B cell (primary cell): ENCODE measurements at regions not wholly inside any gene's neighbourhood (a gene's known extent, or its start where the extent isn't known, plus 50 kb on each side); places are given as distances from the start of the nearest gene placed in this dataset.

Experiments used
- ATAC-seq: fragments of 200-7000 bp; cut with Tn5 transposase; one replicate; pipeline ENCODE4 v1.10.0; 2021; ENCODE audit warnings: low read depth, mild to moderate bottlenecking, moderate number of reproducible peaks, moderate library complexity
- CTCF ChIA-PET: fragments of 350-600 bp; sonication (Branson Sonifier 250); formaldehyde crosslinking; loops from one replicate; lab custom pipeline; 2021; ENCODE audit warnings: antibody characterized with exemption, inconsistent platforms; lab: Charles Lee
- POLR2A ChIA-PET: fragments of 350-600 bp; sonication (Branson Sonifier 250); formaldehyde crosslinking; loops from one replicate; lab custom pipeline; 2021; ENCODE audit warnings: antibody characterized with exemption; lab: Charles Lee
- DNase-seq: peaks from one replicate; pipeline ENCODE4 v3.0.0; 2013
- H2AFZ ChIP-seq: 2 replicates; pipeline ENCODE4 v1.6.1; 2012; ENCODE audit warnings: mild to moderate bottlenecking, low read depth, low read length; ENCODE audit not compliant: insufficient read depth, poor library complexity, severe bottlenecking
- H3K27ac ChIP-seq, 2 donors: 1 replicate in 1 of 2; 2 replicates in 1 of 2; pipeline ENCODE4 v1.5.1; 2012 to 2013; ENCODE audit warnings: low read length in 2 of 2, mild to moderate bottlenecking in 2 of 2, moderate library complexity in 1 of 2
- H3K27me3 ChIP-seq, 4 experiments: fragments of 200-600 bp in 1 of 4; sonication (generic) in 1 of 4; replicated peaks in 1 of 4; 1 replicate in 2 of 4; 2 replicates in 2 of 4; pipeline versions ENCODE4 v1.6.1 to v1.7.0; 2013 to 2016; ENCODE audit warnings: low read length in 3 of 4, mild to moderate bottlenecking in 2 of 4, mixed read lengths in 1 of 4, moderate library complexity in 1 of 4; ENCODE audit not compliant: insufficient read depth in 4 of 4, control insufficient read depth in 3 of 4; ENCODE audit errors: control extremely low read depth in 1 of 4
- H3K36me3 ChIP-seq, 2 experiments: replicated peaks in 1 of 2; 1 replicate in 1 of 2; 2 replicates in 1 of 2; pipeline versions ENCODE4 v1.6.1 to v1.7.1; 2013; ENCODE audit warnings: low read length in 1 of 2; ENCODE audit not compliant: insufficient read depth in 2 of 2, control insufficient read depth in 1 of 2; ENCODE audit errors: control extremely low read depth in 1 of 2, extremely low read depth in 1 of 2
- H3K4me1 ChIP-seq, 2 donors: fragments of 200-600 bp in 1 of 2; sonication (generic) in 1 of 2; 1 replicate in 1 of 2; 2 replicates in 1 of 2; pipeline versions ENCODE4 v1.5.1 to v1.6.1; 2013 to 2017; ENCODE audit warnings: low read length in 2 of 2; ENCODE audit not compliant: control insufficient read depth in 2 of 2, insufficient read depth in 2 of 2
- H3K4me2 ChIP-seq: replicated peaks from 2 replicates; pipeline ENCODE3; 2012; ENCODE audit warnings: mild to moderate bottlenecking, low read depth, low read length; ENCODE audit not compliant: poor library complexity, severe bottlenecking
- H3K4me3 ChIP-seq, 5 experiments: fragments of 200-600 bp in 1 of 5; sonication (generic) in 1 of 5; 1 replicate in 3 of 5; 2 replicates in 2 of 5; pipeline versions ENCODE4 v1.5.1 to v1.7.0; 2011 to 2016; ENCODE audit warnings: low read length in 4 of 5, mild to moderate bottlenecking in 4 of 5, low read depth in 2 of 5, control low read depth in 1 of 5, moderate library complexity in 1 of 5; ENCODE audit not compliant: insufficient read depth in 1 of 5; ENCODE audit errors: control extremely low read depth in 1 of 5, extremely low read depth in 1 of 5
- H3K79me2 ChIP-seq: fragments of 200-600 bp; sonication (generic); one replicate; pipeline ENCODE4 v1.6.0; 2016; ENCODE audit warnings: low read length; ENCODE audit not compliant: control insufficient read depth, insufficient read depth
- H3K9ac ChIP-seq: fragments of 200-600 bp; sonication (generic); 2 replicates; pipeline ENCODE4 v1.6.1; 2017; ENCODE audit warnings: mild to moderate bottlenecking, low read length, moderate library complexity
- H3K9me3 ChIP-seq, 3 donors: one replicate each; pipeline versions ENCODE4 v1.6.1 to v1.7.1; 2013; ENCODE audit warnings: low read length in 2 of 3; ENCODE audit not compliant: control insufficient read depth in 2 of 3, insufficient read depth in 1 of 3; ENCODE audit errors: control extremely low read depth in 1 of 3
- H4K20me1 ChIP-seq: 2 replicates; pipeline ENCODE4 v1.6.0; 2012; ENCODE audit warnings: mild to moderate bottlenecking, low read length; ENCODE audit not compliant: insufficient read depth, control insufficient read depth, poor library complexity, severe bottlenecking
- H3K27ac Mint-ChIP-seq: one replicate; pipeline ENCODE4 v1.8.0; 2021; ENCODE audit warnings: mixed read lengths
- H3K27me3 Mint-ChIP-seq: one replicate; pipeline ENCODE4 v1.8.0; 2021; ENCODE audit warnings: mixed read lengths
- H3K4me1 Mint-ChIP-seq: one replicate; pipeline ENCODE4 v1.8.0; 2021; ENCODE audit warnings: mixed read lengths
- H3K4me3 Mint-ChIP-seq: one replicate; pipeline ENCODE4 v1.8.0; 2021; ENCODE audit warnings: mixed read lengths
- H3K9me3 Mint-ChIP-seq: one replicate; pipeline ENCODE4 v1.8.0; 2022; ENCODE audit warnings: mixed read lengths; ENCODE audit not compliant: insufficient read depth
- CTCF ChIP-seq: fragments of 200-600 bp; IDR thresholded peaks from one replicate; pipeline ENCODE4 v1.8.0; 2022; ENCODE audit warnings: antibody characterized with exemption, mild to moderate bottlenecking
- EZH2 ChIP-seq: IDR thresholded peaks from 2 replicates; pipeline ENCODE4 v1.6.1; 2012; ENCODE audit warnings: borderline replicate concordance, low read depth, mild to moderate bottlenecking, moderate library complexity, low read length; ENCODE audit not compliant: insufficient read depth, poor library complexity, severe bottlenecking
- WGBS: methylation state at CpG from one replicate; pipeline ENCODE4 v1.1.5; 2013; ENCODE audit warnings: missing lambda C conversion rate; ENCODE audit not compliant: insufficient coverage; 5-methylcytosine and 5-hydroxymethylcytosine counted together
- intact Hi-C: fragments of 100-400 bp; cut with micrococcal nuclease; formaldehyde crosslinking; loops from one replicate; pipeline ENCODE4 v1.10.0; 2022

- Histone ChIP-seq H3K27ac (no peak overlapping the region), H2AFZ (no peak overlapping the region), H3K9me3 (peaks cover 0 to 7% (median 0%) of the 10 kb centered on the region in 3 donors), H3K79me2 (no peaks in the 10 kb centered on the region), H3K36me3 (no peaks in the 10 kb centered on the region), H3K4me1 (no peaks in the 10 kb centered on the region), H3K27me3 (no peaks in the 10 kb centered on the region), H3K9ac (no peak overlapping the region), H3K4me3 (no peak overlapping the region), H3K4me2 (no peak overlapping the region), H4K20me1 (no peaks in the 10 kb centered on the region)
- Mint-ChIP-seq H3K4me1 (no peaks in the 10 kb centered on the region), H3K4me3 (no peak overlapping the region), H3K27me3 (no peaks in the 10 kb centered on the region), H3K27ac (no peak overlapping the region), H3K9me3 (no peaks in the 10 kb centered on the region)
- ChIA-PET CTCF (no interaction called here), POLR2A (no interaction called here)
- DNase-seq (no peak), ATAC-seq (no peak)
- intact Hi-C loops, result no loop called here
- no peak for TF ChIP-seq EZH2
- TF ChIP-seq CTCF, result no peak
- no CpG with 5 or more reads among the region's 1 CpG for WGBS
Measured at GRCh38 chr4:138558886-138559285, 316.7 kb upstream of the SLC7A11 start.

GRCh38 chr4:138555584-138555983, 313.4 kb upstream of the SLC7A11 start:
- Mint-ChIP-seq H3K9me3 (peaks cover 2% of the 10 kb centered on the region), H3K27me3 (no peaks in the 10 kb centered on the region), H3K27ac (no peak overlapping the region), H3K4me1 (no peaks in the 10 kb centered on the region), H3K4me3 (no peak overlapping the region)
- ChIA-PET CTCF (no interaction called here), POLR2A (no interaction called here)
- Histone ChIP-seq H3K9me3 (no peaks in the 10 kb centered on the region), H3K36me3 (no peaks in the 10 kb centered on the region), H4K20me1 (no peaks in the 10 kb centered on the region), H3K4me2 (no peak overlapping the region), H3K27me3 (no peaks in the 10 kb centered on the region), H3K79me2 (no peaks in the 10 kb centered on the region), H3K4me3 (no peak overlapping the region), H3K4me1 (no peaks in the 10 kb centered on the region), H3K9ac (no peak overlapping the region), H3K27ac (no peak overlapping the region), H2AFZ (no peak overlapping the region)
- WGBS, result no CpG with 5 or more reads among the region's 1 CpG
- intact Hi-C loops, result no loop called here
- ATAC-seq, result no peak
- no peak for TF ChIP-seq EZH2
- no peak for TF ChIP-seq CTCF
- no peak for DNase-seq
